ENCODE measurements at regions not wholly inside any gene's neighbourhood (a gene's known extent, or its start where the extent isn't known, plus 50 kb on each side); places are given as distances from the start of the nearest gene placed in this dataset.

GRCh38 chr9:13443346-13444244 is 164.1 kb upstream of the MPDZ start:
- no peaks in the 10 kb centered on the region for H3K27me3 ChIP-seq (replicated peaks; ENCODE audit: insufficient read depth, low read depth, low read length, poor library complexity)
- ChIA-PET POLR2A (ENCODE audit: low non-redundant PET) (no interaction called here), CTCF (no interaction called here)
- H3K9me3 ChIP-seq (ENCODE audit: low read depth, low read length, poor library complexity, severe bottlenecking) = no peaks in the 10 kb centered on the region
- intact Hi-C loops (cut with micrococcal nuclease; ENCODE audit: unreplicated experiment) = no loop called here
- no peak for DNase-seq (ENCODE audit: low spot score)
- no peaks in the 10 kb centered on the region for H3K36me3 ChIP-seq (ENCODE audit: insufficient read depth, low read length, poor library complexity, severe bottlenecking)
- H3K4me3 ChIP-seq (ENCODE audit: low read depth, low read length, poor library complexity, severe bottlenecking) = no peak overlapping the region
- TF ChIP-seq EZH2 (IDR thresholded peaks at IDR 0.05; ENCODE audit: borderline replicate concordance, low read depth, low read length, poor library complexity, severe bottlenecking) (no peak), CTCF (conservative IDR thresholded peaks at IDR 0.05; ENCODE audit: low read depth, low read length) (no peak)
- H3K27ac ChIP-seq (ENCODE audit: low read depth, low read length, poor library complexity, severe bottlenecking) = no peak overlapping the region
- no TSS peak for BruUV-seq (replicated peaks)
- H3K4me1 ChIP-seq (ENCODE audit: insufficient read depth, low read length, poor library complexity, severe bottlenecking) = peaks cover 14% of the 10 kb centered on the region

GRCh38 chr9:13439685-13440476 is 160.4 kb upstream of the MPDZ start:
- intact Hi-C loops (cut with micrococcal nuclease; ENCODE audit: unreplicated experiment) = no loop called here
- TF ChIP-seq EZH2 (IDR thresholded peaks at IDR 0.05; ENCODE audit: borderline replicate concordance, low read depth, low read length, poor library complexity, severe bottlenecking) (no peak), CTCF (conservative IDR thresholded peaks at IDR 0.05; ENCODE audit: low read depth, low read length) (no peak)
- ChIA-PET POLR2A (ENCODE audit: low non-redundant PET) (no interaction called here), CTCF (interaction anchor here (0.6 kb wide), 1 partner anchor 12 kb away, joined by 3 read pairs; no protein-coding TSS in a partner anchor)
- H3K36me3 ChIP-seq (ENCODE audit: insufficient read depth, low read length, poor library complexity, severe bottlenecking) = no peaks in the 10 kb centered on the region
- BruUV-seq (replicated peaks) = no TSS peak
- no peak overlapping the region for H3K4me3 ChIP-seq (ENCODE audit: low read depth, low read length, poor library complexity, severe bottlenecking)
- H3K9me3 ChIP-seq (ENCODE audit: low read depth, low read length, poor library complexity, severe bottlenecking) = no peaks in the 10 kb centered on the region
- no peak for DNase-seq (ENCODE audit: low spot score)
- H3K27me3 ChIP-seq (replicated peaks; ENCODE audit: insufficient read depth, low read depth, low read length, poor library complexity) = no peaks in the 10 kb centered on the region
- H3K4me1 ChIP-seq (ENCODE audit: insufficient read depth, low read length, poor library complexity, severe bottlenecking) = no peaks in the 10 kb centered on the region
- H3K27ac ChIP-seq (ENCODE audit: low read depth, low read length, poor library complexity, severe bottlenecking) = no peak overlapping the region

- Histone ChIP-seq H3K27me3 (replicated peaks; ENCODE audit: insufficient read depth, low read depth, low read length, poor library complexity) (no peaks in the 10 kb centered on the region), H3K36me3 (ENCODE audit: insufficient read depth, low read length, poor library complexity, severe bottlenecking) (no peaks in the 10 kb centered on the region), H3K4me3 (ENCODE audit: low read depth, low read length, poor library complexity, severe bottlenecking) (no peak overlapping the region), H3K27ac (ENCODE audit: low read depth, low read length, poor library complexity, severe bottlenecking) (no peak overlapping the region), H3K9me3 (ENCODE audit: low read depth, low read length, poor library complexity, severe bottlenecking) (no peaks in the 10 kb centered on the region), H3K4me1 (ENCODE audit: insufficient read depth, low read length, poor library complexity, severe bottlenecking) (no peaks in the 10 kb centered on the region)
- peak; percentile 14 for DNase-seq (ENCODE audit: low spot score)
- ChIA-PET POLR2A (ENCODE audit: low non-redundant PET) (no interaction called here), CTCF (no interaction called here)
- TF ChIP-seq CTCF (conservative IDR thresholded peaks at IDR 0.05; ENCODE audit: low read depth, low read length) (no peak), EZH2 (IDR thresholded peaks at IDR 0.05; ENCODE audit: borderline replicate concordance, low read depth, low read length, poor library complexity, severe bottlenecking) (no peak)
- intact Hi-C loops (cut with micrococcal nuclease; ENCODE audit: unreplicated experiment) = no loop called here
- no TSS peak for BruUV-seq (replicated peaks)
These were observed 158.4 kb upstream of the MPDZ start for GRCh38 chr9:13437866-13438265.

Measured in A673 (cell line).